ENCODE measurements at regions not wholly inside any gene's neighbourhood (a gene's known extent, or its start where the extent isn't known, plus 50 kb on each side); places are given as distances from the start of the nearest gene placed in this dataset.

DNA sequence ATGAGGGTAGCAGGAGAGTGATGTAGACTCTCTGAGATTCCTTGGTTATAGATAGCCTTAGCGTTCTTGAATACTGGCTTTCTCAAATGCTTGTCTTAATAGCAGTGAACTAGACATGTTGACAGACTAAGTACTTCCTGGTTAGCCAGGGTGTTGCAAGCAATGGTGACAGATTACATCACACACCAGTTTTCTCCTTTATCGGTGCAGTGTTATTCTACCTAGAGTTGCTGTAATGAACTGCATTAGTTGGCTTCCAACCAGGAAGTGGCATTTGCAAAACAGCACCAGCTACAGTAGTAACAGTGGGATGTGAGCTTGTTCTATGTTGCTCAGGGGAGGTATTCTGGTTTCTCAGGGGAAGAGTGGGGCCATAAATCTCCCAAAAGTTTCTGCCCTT is 582.2 kb upstream of the DDX18 start:
- no CpG with 5 or more reads among the region's 2 CpGs for WGBS (ENCODE audit: insufficient coverage, insufficient read length)
- H3K4me1 ChIP-seq (ENCODE audit: control insufficient read depth, insufficient read depth, low read length), result no peaks in the 10 kb centered on the region
- no peaks in the 10 kb centered on the region for H3K9me3 ChIP-seq (ENCODE audit: control insufficient read depth, insufficient read depth, low read length)
- no peak overlapping the region for H3K4me3 ChIP-seq (ENCODE audit: low read length)
- H3K36me3 ChIP-seq (ENCODE audit: control insufficient read depth, insufficient read depth, low read length), result no peaks in the 10 kb centered on the region
- no peaks in the 10 kb centered on the region for H3K27me3 ChIP-seq (ENCODE audit: control insufficient read depth, insufficient read depth, low read length)
- DNase-seq (ENCODE audit: low read depth, low spot score), result no peak
- H3K27ac ChIP-seq (ENCODE audit: low read length), result no peak overlapping the region

- H3K27me3 ChIP-seq (ENCODE audit: control insufficient read depth, insufficient read depth, low read length), result no peaks in the 10 kb centered on the region
- H3K27ac ChIP-seq (ENCODE audit: low read length), result no peak overlapping the region
- WGBS (ENCODE audit: insufficient coverage, insufficient read length), result no CpG with 5 or more reads among the region's 6 CpGs
- no peaks in the 10 kb centered on the region for H3K9me3 ChIP-seq (ENCODE audit: control insufficient read depth, insufficient read depth, low read length)
- H3K36me3 ChIP-seq (ENCODE audit: control insufficient read depth, insufficient read depth, low read length), result no peaks in the 10 kb centered on the region
- no peak for DNase-seq (ENCODE audit: low read depth, low spot score)
- H3K4me3 ChIP-seq (ENCODE audit: low read length), result no peak overlapping the region
- no peaks in the 10 kb centered on the region for H3K4me1 ChIP-seq (ENCODE audit: control insufficient read depth, insufficient read depth, low read length)
Measured at GRCh38 chr2:117257362-117257761, 557.1 kb upstream of the DDX18 start.

- Histone ChIP-seq H3K4me1 (ENCODE audit: control insufficient read depth, insufficient read depth, low read length) (peaks cover 1% of the 10 kb centered on the region; the same call in 1 of the 2 replicates), H3K27ac (ENCODE audit: low read length) (no peak overlapping the region), H3K27me3 (ENCODE audit: control insufficient read depth, insufficient read depth, low read length) (no peaks in the 10 kb centered on the region), H3K9me3 (ENCODE audit: control insufficient read depth, insufficient read depth, low read length) (no peaks in the 10 kb centered on the region), H3K36me3 (ENCODE audit: control insufficient read depth, insufficient read depth, low read length) (no peaks in the 10 kb centered on the region), H3K4me3 (ENCODE audit: low read length) (no peak overlapping the region)
- no CpG with 5 or more reads among the region's 1 CpG for WGBS (ENCODE audit: insufficient coverage, insufficient read length)
- no peak for DNase-seq (ENCODE audit: low read depth, low spot score)
Measured at GRCh38 chr2:117269574-117269973, 544.9 kb upstream of the DDX18 start.

DNA sequence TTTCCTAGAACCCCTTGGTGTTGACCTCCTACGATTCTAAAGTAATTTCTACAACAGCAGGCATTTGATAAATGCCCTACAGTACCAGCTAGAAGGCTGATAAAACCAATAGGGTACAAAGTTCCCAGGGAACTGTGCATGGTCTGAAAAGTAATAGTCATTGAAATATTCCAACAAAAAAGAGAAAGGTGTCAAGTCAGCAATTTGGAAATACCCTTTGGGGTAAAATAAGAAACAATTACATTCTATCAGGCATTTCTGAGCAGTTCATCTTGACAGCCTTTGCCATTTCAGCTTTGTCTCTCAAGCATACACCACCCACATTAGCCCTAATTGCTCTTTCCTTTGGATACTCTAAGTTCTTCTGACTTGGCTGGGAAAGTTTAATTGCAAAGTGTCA is 542.9 kb upstream of the DDX18 start:
- Histone ChIP-seq H3K27ac (ENCODE audit: low read length) (no peak overlapping the region), H3K36me3 (ENCODE audit: control insufficient read depth, insufficient read depth, low read length) (no peaks in the 10 kb centered on the region), H3K9me3 (ENCODE audit: control insufficient read depth, insufficient read depth, low read length) (no peaks in the 10 kb centered on the region), H3K4me3 (ENCODE audit: low read length) (no peak overlapping the region), H3K27me3 (ENCODE audit: control insufficient read depth, insufficient read depth, low read length) (no peaks in the 10 kb centered on the region), H3K4me1 (ENCODE audit: control insufficient read depth, insufficient read depth, low read length) (peaks cover 1% of the 10 kb centered on the region; the same call in 1 of the 2 replicates)
- WGBS (ENCODE audit: insufficient coverage, insufficient read length), result no CpG with 5 or more reads among the region's 1 CpG
- DNase-seq (ENCODE audit: low read depth, low spot score), result no peak

DNA sequence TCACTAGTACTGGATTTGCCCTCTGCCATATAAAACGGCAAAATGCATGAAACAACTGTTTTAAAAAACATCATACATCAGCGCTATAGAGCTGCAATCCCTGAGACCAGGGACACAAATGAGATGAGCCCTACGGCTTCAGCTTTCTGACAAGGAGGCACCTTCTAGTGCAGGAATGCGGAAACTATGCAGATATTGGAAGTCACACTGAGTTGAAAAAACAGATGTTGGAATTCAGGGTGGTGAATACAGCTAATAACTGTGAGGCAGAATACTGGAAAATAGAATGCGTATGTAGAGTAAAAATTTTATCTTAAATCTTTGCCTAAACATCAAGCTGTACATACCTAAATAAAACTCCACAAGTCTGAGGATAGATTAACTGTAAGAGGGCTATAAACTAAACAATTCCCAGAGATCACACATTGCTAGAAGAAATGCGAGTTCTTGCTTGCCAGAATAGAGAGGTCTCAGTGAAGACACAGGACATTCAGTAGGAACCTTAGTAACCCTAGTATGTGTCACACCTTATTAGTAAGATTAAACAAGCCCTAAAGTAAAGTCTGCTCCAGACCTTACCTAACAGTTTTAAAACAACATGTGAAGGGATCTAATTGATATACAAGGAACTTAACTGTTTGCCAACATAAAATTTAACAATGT is 541.4 kb upstream of the DDX18 start:
- DNase-seq (ENCODE audit: low read depth, low spot score), result no peak
- Histone ChIP-seq H3K9me3 (ENCODE audit: control insufficient read depth, insufficient read depth, low read length) (no peaks in the 10 kb centered on the region), H3K4me3 (ENCODE audit: low read length) (no peak overlapping the region), H3K27me3 (ENCODE audit: control insufficient read depth, insufficient read depth, low read length) (no peaks in the 10 kb centered on the region), H3K27ac (ENCODE audit: low read length) (no peak overlapping the region), H3K36me3 (ENCODE audit: control insufficient read depth, insufficient read depth, low read length) (no peaks in the 10 kb centered on the region), H3K4me1 (ENCODE audit: control insufficient read depth, insufficient read depth, low read length) (peaks cover 1% of the 10 kb centered on the region; the same call in 1 of the 2 replicates)
- no CpG with 5 or more reads among the region's 6 CpGs for WGBS (ENCODE audit: insufficient coverage, insufficient read length)

GRCh38 chr2:117293012-117293411 is 521.5 kb upstream of the DDX18 start:
- no peaks in the 10 kb centered on the region for H3K36me3 ChIP-seq (ENCODE audit: control insufficient read depth, insufficient read depth, low read length)
- H3K4me3 ChIP-seq (ENCODE audit: low read length), result no peak overlapping the region
- WGBS (ENCODE audit: insufficient coverage, insufficient read length), result no CpG with 5 or more reads among the region's 1 CpG
- DNase-seq (ENCODE audit: low read depth, low spot score), result no peak
- no peaks in the 10 kb centered on the region for H3K9me3 ChIP-seq (ENCODE audit: control insufficient read depth, insufficient read depth, low read length)
- H3K27me3 ChIP-seq (ENCODE audit: control insufficient read depth, insufficient read depth, low read length), result no peaks in the 10 kb centered on the region
- H3K4me1 ChIP-seq (ENCODE audit: control insufficient read depth, insufficient read depth, low read length), result no peaks in the 10 kb centered on the region
- no peak overlapping the region for H3K27ac ChIP-seq (ENCODE audit: low read length)

DNA sequence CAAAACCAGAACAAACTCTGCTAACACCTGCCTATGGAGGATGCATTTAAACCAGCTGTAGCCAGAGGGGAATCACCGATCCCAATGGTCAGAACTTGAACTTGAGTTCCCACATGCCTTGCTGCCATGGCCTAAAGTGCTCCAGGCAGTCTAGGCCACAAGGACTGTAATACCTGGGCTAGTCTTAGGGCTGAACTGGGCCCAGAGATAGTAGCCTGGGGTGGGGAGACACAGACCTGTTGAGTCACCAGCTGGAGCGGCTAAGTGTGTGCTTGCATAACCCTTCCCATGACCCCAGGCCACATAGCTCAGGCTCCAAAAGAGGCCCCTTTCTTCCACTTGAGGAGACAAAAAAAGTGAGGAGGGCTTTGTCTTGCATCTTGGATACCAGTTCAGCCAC is 515.0 kb upstream of the DDX18 start:
- Histone ChIP-seq H3K4me1 (ENCODE audit: control insufficient read depth, insufficient read depth, low read length) (no peaks in the 10 kb centered on the region), H3K27ac (ENCODE audit: low read length) (no peak overlapping the region), H3K9me3 (ENCODE audit: control insufficient read depth, insufficient read depth, low read length) (no peaks in the 10 kb centered on the region), H3K4me3 (ENCODE audit: low read length) (no peak overlapping the region), H3K27me3 (ENCODE audit: control insufficient read depth, insufficient read depth, low read length) (no peaks in the 10 kb centered on the region), H3K36me3 (ENCODE audit: control insufficient read depth, insufficient read depth, low read length) (no peaks in the 10 kb centered on the region)
- WGBS (ENCODE audit: insufficient coverage, insufficient read length), result no CpG with 5 or more reads among the region's 2 CpGs
- DNase-seq (ENCODE audit: low read depth, low spot score), result no peak

GRCh38 chr2:117308861-117309770 is 505.4 kb upstream of the DDX18 start:
- Histone ChIP-seq H3K9me3 (ENCODE audit: control insufficient read depth, insufficient read depth, low read length) (no peaks in the 10 kb centered on the region), H3K4me3 (ENCODE audit: low read length) (no peak overlapping the region), H3K27me3 (ENCODE audit: control insufficient read depth, insufficient read depth, low read length) (no peaks in the 10 kb centered on the region), H3K36me3 (ENCODE audit: control insufficient read depth, insufficient read depth, low read length) (no peaks in the 10 kb centered on the region), H3K4me1 (ENCODE audit: control insufficient read depth, insufficient read depth, low read length) (no peaks in the 10 kb centered on the region), H3K27ac (ENCODE audit: low read length) (no peak overlapping the region)
- WGBS (ENCODE audit: insufficient coverage, insufficient read length), result no CpG with 5 or more reads among the region's 7 CpGs
- DNase-seq (ENCODE audit: low read depth, low spot score), result no peak

DNA sequence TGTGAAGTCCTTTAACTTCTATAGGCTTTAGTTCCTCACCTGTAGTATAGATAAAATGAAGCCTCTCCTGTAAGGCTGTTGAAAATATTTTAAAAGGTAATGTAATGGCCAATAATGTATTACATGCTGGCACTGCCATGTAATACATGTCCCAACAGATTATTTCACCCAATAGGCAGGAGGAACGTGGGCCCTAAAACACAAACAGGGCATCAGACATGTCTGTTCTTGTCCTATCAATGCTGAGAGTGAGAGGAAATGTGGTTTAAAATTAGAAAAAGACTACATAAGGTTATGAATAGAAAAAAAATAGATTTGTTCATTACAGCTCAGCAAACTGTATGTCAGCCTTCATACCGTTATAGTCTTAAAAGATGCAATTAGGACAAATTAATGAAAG is 492.7 kb upstream of the DDX18 start:
- H3K27me3 ChIP-seq (ENCODE audit: control insufficient read depth, insufficient read depth, low read length), result no peaks in the 10 kb centered on the region
- H3K4me1 ChIP-seq (ENCODE audit: control insufficient read depth, insufficient read depth, low read length), result no peaks in the 10 kb centered on the region
- DNase-seq (ENCODE audit: low read depth, low spot score), result no peak
- no peak overlapping the region for H3K4me3 ChIP-seq (ENCODE audit: low read length)
- WGBS (ENCODE audit: insufficient coverage, insufficient read length), result no CpG with 5 or more reads among the region's 2 CpGs
- no peaks in the 10 kb centered on the region for H3K36me3 ChIP-seq (ENCODE audit: control insufficient read depth, insufficient read depth, low read length)
- H3K9me3 ChIP-seq (ENCODE audit: control insufficient read depth, insufficient read depth, low read length), result no peaks in the 10 kb centered on the region
- no peak overlapping the region for H3K27ac ChIP-seq (ENCODE audit: low read length)

DNA sequence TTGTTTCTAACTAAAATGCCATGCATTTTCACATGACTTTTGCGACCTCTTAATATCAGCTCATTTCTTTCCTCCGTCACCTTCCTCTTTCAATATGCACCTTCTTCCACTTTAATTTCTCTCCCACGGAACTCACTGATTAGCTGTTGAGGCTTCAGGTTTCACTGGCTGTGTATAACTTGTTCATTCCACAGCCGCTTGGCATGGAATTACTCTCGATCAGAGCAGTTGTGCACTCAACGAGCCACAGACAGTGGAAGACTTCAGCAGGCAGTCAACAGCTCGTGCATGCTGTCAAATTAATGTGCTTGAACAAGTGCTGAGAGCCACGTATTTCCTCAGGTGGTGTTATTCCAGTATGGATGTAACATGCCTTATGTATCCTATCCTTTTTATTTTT is 491.2 kb upstream of the DDX18 start:
- no peak for DNase-seq (ENCODE audit: low read depth, low spot score)
- Histone ChIP-seq H3K36me3 (ENCODE audit: control insufficient read depth, insufficient read depth, low read length) (no peaks in the 10 kb centered on the region), H3K27ac (ENCODE audit: low read length) (no peak overlapping the region), H3K27me3 (ENCODE audit: control insufficient read depth, insufficient read depth, low read length) (no peaks in the 10 kb centered on the region), H3K4me3 (ENCODE audit: low read length) (no peak overlapping the region), H3K4me1 (ENCODE audit: control insufficient read depth, insufficient read depth, low read length) (no peaks in the 10 kb centered on the region), H3K9me3 (ENCODE audit: control insufficient read depth, insufficient read depth, low read length) (no peaks in the 10 kb centered on the region)
- no CpG with 5 or more reads among the region's 8 CpGs for WGBS (ENCODE audit: insufficient coverage, insufficient read length)
